NCI-H526 (cell line): ENCODE measurements at regions not wholly inside any gene's neighbourhood (a gene's known extent, or its start where the extent isn't known, plus 50 kb on each side); places are given as distances from the start of the nearest gene placed in this dataset.
"Not testable (repeated sequence)": the region's sequence is repeated elsewhere in the genome, so short reads cannot be mapped to it uniquely, and the experiment has no call there.

Experiments
- DNase-seq, 2 experiments: peaks; one replicate each; lab custom pipeline; 2025; lab: John Stamatoyannopoulos, UW

GRCh38 chr14:34300882-34301734 is 160.9 kb downstream of the SPTSSA start:
- DNase-seq, result peak; percentile 44 to 76

GRCh38 chr14:34300330-34300729 is 161.7 kb downstream of the SPTSSA start:
- no peak for DNase-seq

GRCh38 chr14:34299360-34299759 is 162.7 kb downstream of the SPTSSA start:
- DNase-seq, result no peak

- no peak for DNase-seq
Observed at GRCh38 chr14:34297786-34298520, 164.1 kb downstream of the SPTSSA start.

GRCh38 chr14:34283590-34283989 is 178.4 kb downstream of the SPTSSA start:
- DNase-seq, result no peak

GRCh38 chr14:34277191-34277590 is 184.8 kb downstream of the SPTSSA start:
- DNase-seq, result no peak

GRCh38 chr14:34275530-34275929 is 186.5 kb downstream of the SPTSSA start:
- DNase-seq, result no peak

- DNase-seq, result no peak
Observed at GRCh38 chr14:34275078-34275477, 187.0 kb downstream of the SPTSSA start.

- DNase-seq, result not testable (repeated sequence)
Observed at GRCh38 chr14:34273716-34274115, 188.3 kb downstream of the SPTSSA start.

GRCh38 chr14:34270361-34270760 is 191.7 kb downstream of the SPTSSA start:
- no peak for DNase-seq

- no peak for DNase-seq
Observed at GRCh38 chr14:34266344-34266743, 195.7 kb downstream of the SPTSSA start.

GRCh38 chr14:34262127-34262910 is 199.7 kb downstream of the SPTSSA start:
- DNase-seq, result no peak

- DNase-seq, result no peak
Observed at GRCh38 chr14:34259996-34260395, 202.0 kb downstream of the SPTSSA start.

GRCh38 chr14:34258318-34258717 is 203.7 kb downstream of the SPTSSA start:
- no peak for DNase-seq

GRCh38 chr14:34257505-34257904 is 204.5 kb downstream of the SPTSSA start:
- no peak for DNase-seq

- DNase-seq, result no peak
Observed at GRCh38 chr14:34256223-34256622, 205.8 kb downstream of the SPTSSA start.

- no peak for DNase-seq
Observed at GRCh38 chr14:34254571-34254970, 207.5 kb downstream of the SPTSSA start.

- DNase-seq, result no peak
Observed at GRCh38 chr14:34254031-34254430, 208.0 kb downstream of the SPTSSA start.

- DNase-seq, result no peak
Observed at GRCh38 chr14:34252227-34252626, 209.8 kb downstream of the SPTSSA start.

GRCh38 chr14:34251662-34252061 is 210.4 kb downstream of the SPTSSA start:
- DNase-seq, result no peak

- no peak for DNase-seq
Observed at GRCh38 chr14:34250959-34251358, 211.1 kb downstream of the SPTSSA start.

GRCh38 chr14:34247605-34248004 is 214.4 kb downstream of the SPTSSA start:
- DNase-seq, result no peak
